ENCODE measurements at regions not wholly inside any gene's neighbourhood (a gene's known extent, or its start where the extent isn't known, plus 50 kb on each side); places are given as distances from the start of the nearest gene placed in this dataset.

DNA sequence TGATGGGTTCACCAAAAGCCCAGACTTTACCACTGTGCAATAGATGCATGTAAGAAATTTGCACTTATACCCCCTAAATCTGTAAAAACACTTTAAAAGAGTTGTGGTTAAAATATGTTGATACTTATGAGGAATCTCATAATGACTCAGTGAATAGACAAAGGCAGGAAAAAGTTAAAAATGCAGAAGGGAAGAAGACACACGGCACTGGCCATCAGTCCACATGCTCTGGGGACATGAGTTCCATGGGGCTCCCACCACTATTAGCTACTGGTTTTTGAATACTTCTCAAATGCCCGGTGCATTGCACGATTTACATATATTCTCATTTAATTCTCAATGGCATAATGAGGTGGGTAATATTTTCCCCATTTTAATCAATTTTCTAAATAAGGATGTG is 59.3 kb upstream of the BLID start:
- DNase-seq (ENCODE audit: low read depth) = no peak

DNA sequence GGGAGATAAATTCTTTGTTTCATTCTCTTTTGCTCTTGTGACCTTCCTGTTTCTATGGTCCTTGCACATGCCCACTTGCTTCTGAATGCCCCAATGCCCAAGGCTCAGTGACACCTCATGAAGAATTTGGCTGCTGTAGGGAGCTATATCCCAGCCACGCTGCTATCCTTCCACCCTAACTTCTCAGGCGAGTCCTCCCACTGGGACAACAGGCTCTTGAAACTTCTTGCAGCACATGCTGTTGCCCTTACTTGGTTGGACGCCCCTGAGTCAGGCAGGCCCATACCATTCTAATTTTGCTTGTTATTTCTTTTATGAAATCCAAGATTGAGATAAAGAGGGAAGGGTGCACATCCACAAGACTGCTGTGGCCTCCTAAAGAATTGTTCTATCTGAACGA is 57.6 kb upstream of the BLID start:
- DNase-seq (ENCODE audit: low read depth) = no peak

DNA sequence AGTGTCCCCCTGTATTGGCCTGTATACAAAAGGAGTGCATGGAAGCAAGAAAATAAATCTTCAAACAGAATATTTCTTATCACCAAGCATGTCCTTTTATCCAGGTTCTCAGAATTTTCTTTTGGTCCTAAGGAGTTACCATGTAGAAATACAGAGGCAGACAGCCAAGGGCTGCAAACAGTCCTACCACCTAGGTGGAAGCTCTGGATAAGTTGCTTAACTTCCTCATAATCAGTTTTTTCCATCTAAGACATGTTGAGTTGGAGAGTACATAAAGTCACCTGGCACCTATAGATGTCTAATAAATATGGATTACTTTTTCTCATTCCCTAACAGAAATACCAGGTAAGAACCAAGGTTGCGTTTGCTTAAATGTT is 57.0 kb upstream of the BLID start:
- DNase-seq (ENCODE audit: low read depth) = no peak

DNA sequence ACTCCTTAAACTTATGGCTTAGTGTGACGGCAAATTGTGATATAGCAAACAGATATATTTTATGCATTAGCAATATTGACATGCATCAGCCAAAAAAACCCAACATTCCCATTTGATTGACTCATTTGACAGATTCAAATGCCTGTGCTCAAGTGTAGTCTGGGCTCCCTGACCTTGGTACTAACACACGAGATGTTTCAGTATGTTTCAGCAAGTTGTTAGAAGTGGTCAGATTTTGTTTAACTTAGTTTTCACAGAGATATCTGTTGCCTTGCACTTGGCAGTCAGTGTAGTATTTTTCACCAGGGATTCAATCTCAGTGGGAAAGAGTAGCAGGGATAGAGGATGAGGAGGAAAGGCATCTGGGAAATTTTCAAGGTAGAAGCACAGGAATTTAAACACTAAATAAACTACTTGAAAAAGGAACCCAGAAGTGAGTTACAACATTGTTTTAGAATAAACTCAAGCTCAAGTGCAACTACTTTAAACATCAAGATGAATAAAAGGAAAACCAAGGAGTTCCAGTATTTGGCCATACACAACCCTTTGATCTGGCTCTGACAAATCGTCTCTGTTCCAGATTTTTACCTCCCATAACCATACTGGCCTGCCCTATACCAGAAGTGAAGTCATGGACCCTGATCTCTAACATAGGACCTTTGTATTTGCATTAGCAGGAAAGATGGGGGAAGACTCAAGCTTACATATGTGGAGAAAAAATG is 56.5 kb upstream of the BLID start:
- DNase-seq (ENCODE audit: low read depth) = no peak

DNA sequence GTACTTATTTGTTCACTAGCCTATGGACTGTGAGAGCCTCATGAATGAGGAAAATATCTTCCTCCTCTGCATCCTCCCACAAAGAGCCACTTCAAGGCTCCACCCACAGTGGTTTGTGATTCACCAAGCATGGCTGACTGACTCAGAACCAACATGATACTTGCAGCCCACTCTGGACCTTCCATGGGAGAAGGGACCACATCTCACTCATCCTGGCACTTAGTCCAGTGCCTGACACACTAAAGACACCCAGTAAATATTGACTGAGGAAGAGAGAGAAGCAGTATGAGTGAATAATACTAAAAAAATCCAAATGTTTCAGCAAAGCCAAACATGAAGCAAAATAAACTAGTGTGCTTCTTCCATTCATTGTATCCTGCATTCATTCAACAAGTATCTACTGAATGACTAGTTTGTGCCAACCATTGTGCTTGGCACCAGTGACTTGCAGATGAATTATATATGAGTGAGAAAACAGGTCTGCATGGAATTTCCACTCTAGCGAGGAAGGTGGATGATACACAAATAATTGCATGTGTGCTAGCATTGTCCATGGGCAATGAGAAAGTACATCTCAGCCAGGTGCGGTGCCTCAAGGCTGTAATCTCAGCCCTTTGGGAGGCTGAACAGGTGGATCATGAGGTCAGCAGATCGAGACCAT is 54.9 kb upstream of the BLID start:
- DNase-seq (ENCODE audit: low read depth) = no peak

DNA sequence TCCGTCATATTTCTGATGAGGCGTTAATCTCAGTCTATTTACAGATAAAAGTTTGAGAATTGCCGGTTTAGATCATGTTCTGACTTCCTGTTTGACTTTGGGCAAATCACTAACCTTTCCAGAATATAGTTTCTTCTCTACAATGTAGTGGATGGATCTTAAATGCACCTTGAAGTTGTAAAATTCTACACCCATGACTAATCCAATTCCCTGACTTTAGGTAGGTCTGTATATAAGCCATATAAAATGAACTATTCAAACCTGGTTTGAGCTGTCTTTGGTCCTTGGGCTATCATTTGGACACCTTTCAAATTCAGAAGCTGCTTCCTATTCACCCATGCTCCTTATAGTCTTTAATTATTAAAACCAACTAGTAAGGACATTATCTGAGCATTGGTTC is 52.2 kb upstream of the BLID start:
- DNase-seq (ENCODE audit: low read depth) = no peak

DNA sequence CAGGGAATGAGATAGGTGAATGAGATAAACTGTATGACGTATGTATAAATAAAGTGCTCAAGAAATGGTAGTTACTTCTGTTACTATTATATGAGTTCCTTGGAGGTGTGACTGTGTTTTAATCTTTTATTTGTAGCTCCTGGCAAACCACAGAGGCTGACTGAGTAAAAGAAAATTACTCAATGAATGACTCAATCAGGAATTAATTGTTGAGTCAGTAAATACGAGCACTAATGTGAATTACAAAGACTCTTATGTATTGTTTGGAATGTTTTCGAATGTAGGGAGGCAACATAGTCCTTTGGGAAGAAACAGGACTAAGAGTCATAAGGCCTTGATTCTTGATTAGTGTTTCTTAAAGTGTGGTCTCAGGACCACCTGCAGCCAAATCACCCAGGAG is 51.1 kb upstream of the BLID start:
- no peak for DNase-seq (ENCODE audit: low read depth)

DNA sequence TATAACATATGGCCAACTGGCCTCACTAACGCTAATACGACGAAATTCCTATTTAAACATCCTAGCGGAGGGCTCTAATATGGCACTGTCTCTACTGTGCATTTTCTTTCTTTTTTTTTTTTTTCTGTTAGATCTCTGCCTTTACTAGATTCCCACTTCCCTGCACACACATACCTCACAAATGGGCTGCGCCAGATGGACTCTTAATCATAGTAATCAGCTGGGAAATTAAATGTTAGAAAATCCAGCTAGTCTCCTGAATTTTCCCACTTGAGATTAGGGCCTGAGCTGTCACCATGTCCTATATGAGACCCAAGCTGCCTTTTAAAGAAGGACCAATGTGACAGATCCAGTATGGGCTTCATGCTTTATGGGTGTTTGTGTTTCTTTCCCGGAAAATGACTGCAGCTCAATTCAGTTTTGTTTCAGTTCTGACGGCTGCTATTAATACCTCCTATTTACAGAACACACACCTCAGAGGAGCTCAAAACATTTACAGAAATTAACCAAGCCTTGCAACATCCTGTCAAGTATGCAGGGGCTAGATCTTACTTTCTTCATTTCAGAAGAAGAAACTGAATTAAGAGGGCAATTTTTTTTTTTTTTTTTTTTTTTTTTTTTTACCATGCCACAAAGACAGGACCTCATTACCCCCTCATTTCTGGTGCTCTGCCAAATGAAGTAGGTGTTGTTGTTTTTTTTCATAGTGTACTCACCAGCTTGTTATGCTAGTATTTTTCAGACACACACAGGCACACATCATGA is 49.8 kb upstream of the BLID start:
- DNase-seq (ENCODE audit: low read depth) = no peak
